Neutrophil (primary cell): ENCODE measurements at regions not wholly inside any gene's neighbourhood (a gene's known extent, or its start where the extent isn't known, plus 50 kb on each side); places are given as distances from the start of the nearest gene placed in this dataset.
"Not testable (repeated sequence)": the region's sequence is repeated elsewhere in the genome, so short reads cannot be mapped to it uniquely, and the experiment has no call there.

Experiments
- H3K27ac ChIP-seq: fragments of 200-600 bp; sonication (generic); 2 replicates; pipeline ENCODE4 v1.5.1; 2016; ENCODE audit warnings: mild to moderate bottlenecking, moderate library complexity
- H3K27me3 ChIP-seq: fragments of 200-600 bp; sonication (generic); 2 replicates; pipeline ENCODE4 v1.6.0; 2016; ENCODE audit warnings: mild to moderate bottlenecking
- H3K36me3 ChIP-seq: fragments of 200-600 bp; sonication (generic); 2 replicates; pipeline ENCODE4 v1.5.1; 2017
- H3K4me1 ChIP-seq, 2 experiments: fragments of 200-600 bp in 1 of 2; sonication (generic) in 1 of 2; 1 replicate in 1 of 2; 2 replicates in 1 of 2; pipeline versions ENCODE4 v1.5.1 to v1.6.1; 2013 to 2016; ENCODE audit warnings: low read depth in 1 of 2, low read length in 1 of 2, mild to moderate bottlenecking in 1 of 2, moderate library complexity in 1 of 2; ENCODE audit not compliant: control insufficient read depth in 1 of 2, insufficient read depth in 1 of 2
- H3K4me3 ChIP-seq, 2 experiments: fragments of 200-600 bp in 1 of 2; sonication (generic) in 1 of 2; 1 replicate in 1 of 2; 2 replicates in 1 of 2; pipeline ENCODE4 v1.5.1; 2013 to 2016; ENCODE audit warnings: low read depth in 1 of 2, low read length in 1 of 2, mild to moderate bottlenecking in 1 of 2, moderate library complexity in 1 of 2
- H3K9me3 ChIP-seq: fragments of 200-600 bp; sonication (generic); 2 replicates; pipeline ENCODE4 v1.5.1; 2016
- CTCF ChIP-seq: fragments of 200-600 bp; sonication (generic); IDR thresholded peaks from 2 replicates; pipeline ENCODE4 v1.5.1; 2016; ENCODE audit warnings: antibody characterized with exemption

- H3K4me1 ChIP-seq, result no peaks in the 10 kb centered on the region
- H3K27ac ChIP-seq, result no peak overlapping the region
- H3K27me3 ChIP-seq, result no peaks in the 10 kb centered on the region
- no peak overlapping the region for H3K4me3 ChIP-seq
- no peaks in the 10 kb centered on the region for H3K36me3 ChIP-seq
- no peaks in the 10 kb centered on the region for H3K9me3 ChIP-seq
- TF ChIP-seq CTCF, result no peak
Measured at GRCh38 chr3:39558775-39559306, 91.4 kb downstream of the MOBP start.

DNA sequence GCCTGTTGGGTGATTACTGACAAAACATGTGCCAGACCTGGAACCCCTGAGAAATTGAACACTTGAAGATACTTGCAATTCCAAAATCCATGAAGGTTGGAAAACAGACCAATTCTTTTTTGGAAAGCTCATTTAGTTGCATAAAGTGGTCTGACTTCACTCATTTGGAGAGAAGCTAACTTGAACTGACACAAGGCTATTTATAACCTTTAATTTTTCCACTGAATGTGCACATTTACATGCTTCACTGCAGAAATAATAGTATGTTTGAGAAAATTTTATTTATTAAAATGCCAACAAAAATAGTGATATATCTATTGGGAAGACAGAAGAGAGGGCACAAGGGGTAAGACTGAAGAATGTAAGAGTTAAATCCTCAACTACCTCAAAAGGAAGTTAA lies 92.1 kb downstream of the MOBP start:
- Histone ChIP-seq H3K4me3 (no peak overlapping the region), H3K27ac (no peak overlapping the region), H3K4me1 (no peaks in the 10 kb centered on the region), H3K27me3 (no peaks in the 10 kb centered on the region), H3K9me3 (no peaks in the 10 kb centered on the region), H3K36me3 (no peaks in the 10 kb centered on the region)
- no peak for TF ChIP-seq CTCF

GRCh38 chr3:39568508-39568907 lies 101.0 kb downstream of the MOBP start:
- Histone ChIP-seq H3K4me1 (no peaks in the 10 kb centered on the region), H3K4me3 (no peak overlapping the region), H3K9me3 (no peaks in the 10 kb centered on the region), H3K27ac (no peak overlapping the region), H3K27me3 (no peaks in the 10 kb centered on the region), H3K36me3 (no peaks in the 10 kb centered on the region)
- no peak for TF ChIP-seq CTCF

DNA sequence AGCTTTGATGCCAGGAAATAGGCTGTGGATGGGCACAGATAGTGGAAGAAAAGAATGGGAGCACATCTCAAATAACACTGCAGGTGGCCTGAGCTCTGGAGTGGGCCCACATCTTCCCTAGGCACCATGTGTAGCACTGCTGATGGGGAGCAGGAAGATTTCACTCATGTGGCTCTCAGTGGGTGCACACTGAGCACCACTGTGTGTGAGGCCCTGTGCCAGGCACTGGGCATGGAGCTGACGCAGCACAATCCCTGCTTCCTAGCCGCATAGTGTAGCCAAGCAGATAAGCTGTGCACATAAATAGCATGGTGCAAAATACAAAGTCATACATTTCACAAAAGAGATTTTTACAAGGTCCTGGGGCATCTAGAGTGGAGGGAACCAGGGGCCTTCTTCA lies 101.6 kb downstream of the MOBP start:
- Histone ChIP-seq H3K27me3 (no peaks in the 10 kb centered on the region), H3K4me3 (no peak overlapping the region), H3K27ac (no peak overlapping the region), H3K36me3 (no peaks in the 10 kb centered on the region), H3K9me3 (no peaks in the 10 kb centered on the region), H3K4me1 (no peaks in the 10 kb centered on the region)
- no peak for TF ChIP-seq CTCF

- no peak for TF ChIP-seq CTCF
- Histone ChIP-seq H3K36me3 (no peaks in the 10 kb centered on the region), H3K4me3 (no peak overlapping the region), H3K9me3 (no peaks in the 10 kb centered on the region), H3K27me3 (no peaks in the 10 kb centered on the region), H3K27ac (no peak overlapping the region), H3K4me1 (no peaks in the 10 kb centered on the region)
Measured at GRCh38 chr3:39573392-39573791, 105.9 kb downstream of the MOBP start.

DNA sequence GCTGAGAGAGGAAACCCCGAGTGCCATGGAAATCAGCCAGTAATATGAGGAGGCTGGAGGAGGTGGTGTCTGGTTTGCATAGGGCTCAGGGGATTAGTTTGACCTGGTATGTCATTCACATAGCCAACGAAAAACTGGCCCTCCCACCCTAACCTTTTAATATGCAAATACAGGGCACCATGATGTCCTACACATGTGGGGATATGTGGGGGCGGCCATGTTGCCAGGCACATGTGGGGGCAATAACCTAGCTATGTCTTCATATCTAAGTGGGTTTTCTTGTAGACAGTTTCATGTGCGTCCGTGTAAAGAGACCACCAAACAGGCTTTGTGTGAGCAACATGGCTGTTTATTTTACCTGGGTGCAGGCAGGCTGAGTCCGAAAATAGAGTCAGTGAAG lies 110.1 kb downstream of the MOBP start:
- H3K9me3 ChIP-seq, result no peaks in the 10 kb centered on the region
- no peak overlapping the region for H3K4me3 ChIP-seq
- no peak for TF ChIP-seq CTCF
- H3K27ac ChIP-seq, result no peak overlapping the region
- no peaks in the 10 kb centered on the region for H3K27me3 ChIP-seq
- no peaks in the 10 kb centered on the region for H3K4me1 ChIP-seq
- no peaks in the 10 kb centered on the region for H3K36me3 ChIP-seq

DNA sequence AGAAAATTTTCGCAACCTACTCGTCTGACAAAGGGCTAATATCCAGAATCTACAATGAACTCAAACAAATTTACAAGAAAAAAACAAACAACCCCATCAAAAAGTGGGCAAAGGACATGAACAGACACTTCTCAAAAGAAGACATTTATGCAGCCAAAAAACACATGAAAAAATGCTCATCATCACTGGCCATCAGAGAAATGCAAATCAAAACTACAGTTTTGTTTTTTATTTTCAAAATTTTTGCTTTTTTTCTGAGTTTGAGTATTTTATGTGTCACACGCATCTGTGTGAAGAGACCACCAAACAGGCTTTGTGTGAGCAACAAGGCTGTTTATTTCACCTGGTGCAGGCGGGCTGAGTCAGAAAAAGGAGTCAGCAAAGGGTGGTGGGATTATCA lies 118.7 kb downstream of the MOBP start:
- not testable (repeated sequence) for H3K4me3 ChIP-seq, H3K27me3 ChIP-seq, H3K4me1 ChIP-seq, H3K9me3 ChIP-seq, H3K36me3 ChIP-seq, H3K27ac ChIP-seq
